Putamen (tissue), 1 donor: ENCODE measurements at regions not wholly inside any gene's neighbourhood (a gene's known extent, or its start where the extent isn't known, plus 50 kb on each side); places are given as distances from the start of the nearest gene placed in this dataset.

ENCODE experiments used
- DNase-seq: peaks from one replicate; pipeline ENCODE4 v3.0.0-alpha.2; 2016; ENCODE audit warnings: low spot score

- DNase-seq = peak; percentile 78
Measured at GRCh38 chr1:68293122-68293521, 60.8 kb upstream of the WLS start.

- DNase-seq = no peak
Measured at GRCh38 chr1:68291688-68292384, 59.5 kb upstream of the WLS start.

GRCh38 chr1:68287241-68287640 lies 54.9 kb upstream of the WLS start:
- no peak for DNase-seq

GRCh38 chr1:68285046-68285445 lies 52.7 kb upstream of the WLS start:
- no peak for DNase-seq

GRCh38 chr1:68281946-68282615 lies 49.8 kb upstream of the WLS start:
- no peak for DNase-seq
